ENCODE measurements at regions not wholly inside any gene's neighbourhood (a gene's known extent, or its start where the extent isn't known, plus 50 kb on each side); places are given as distances from the start of the nearest gene placed in this dataset.
A peak's percentile ranks its signal among the peaks of the same experiment; 100 is the strongest.

DNA sequence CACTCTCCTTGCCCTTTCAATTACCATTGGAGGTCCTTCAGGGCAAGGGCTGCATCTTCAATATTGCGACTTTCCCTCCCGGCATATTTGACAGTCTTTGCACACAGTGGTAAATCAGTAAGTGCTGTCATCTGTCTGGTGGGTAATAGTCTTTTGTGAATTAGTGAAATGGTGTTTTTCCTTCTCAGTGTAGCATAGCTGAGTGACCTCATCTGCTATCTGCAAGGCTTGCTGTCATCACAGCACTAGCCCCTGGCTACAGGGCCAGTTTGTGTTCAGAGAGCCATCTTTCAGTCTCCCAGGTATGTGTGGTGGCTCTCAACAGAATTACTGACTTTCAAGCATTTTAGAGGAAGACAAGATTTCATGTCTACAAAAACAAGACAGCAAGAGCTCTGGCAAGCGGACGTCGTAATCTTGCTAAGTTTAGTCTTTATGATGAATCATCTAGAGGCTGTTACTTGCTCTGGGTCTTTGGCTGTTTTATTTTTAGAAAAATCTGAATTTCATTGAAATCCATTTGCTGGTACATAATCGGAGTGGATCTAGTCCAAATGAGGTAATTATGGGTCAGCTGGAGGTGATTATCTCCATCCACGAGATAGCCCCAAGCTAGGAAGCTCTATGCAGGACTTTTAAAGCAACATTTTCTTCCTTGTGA lies 528.9 kb downstream of the EPM2A start:
- no peak overlapping the region for H3K27ac ChIP-seq
- H3K27me3 ChIP-seq: no peaks in the 10 kb centered on the region
- no peaks in the 10 kb centered on the region for H3K9me3 ChIP-seq
- H3K4me1 ChIP-seq: peaks cover 0 to 15% (median 6%) of the 10 kb centered on the region in 4 donors
- no peak overlapping the region for H3K4me3 ChIP-seq
- DNase-seq: no peak
- intact Hi-C loops (cut with DNase I; ENCODE audit: low total_unique reads): no loop called here
- TF ChIP-seq, protein P1, sequence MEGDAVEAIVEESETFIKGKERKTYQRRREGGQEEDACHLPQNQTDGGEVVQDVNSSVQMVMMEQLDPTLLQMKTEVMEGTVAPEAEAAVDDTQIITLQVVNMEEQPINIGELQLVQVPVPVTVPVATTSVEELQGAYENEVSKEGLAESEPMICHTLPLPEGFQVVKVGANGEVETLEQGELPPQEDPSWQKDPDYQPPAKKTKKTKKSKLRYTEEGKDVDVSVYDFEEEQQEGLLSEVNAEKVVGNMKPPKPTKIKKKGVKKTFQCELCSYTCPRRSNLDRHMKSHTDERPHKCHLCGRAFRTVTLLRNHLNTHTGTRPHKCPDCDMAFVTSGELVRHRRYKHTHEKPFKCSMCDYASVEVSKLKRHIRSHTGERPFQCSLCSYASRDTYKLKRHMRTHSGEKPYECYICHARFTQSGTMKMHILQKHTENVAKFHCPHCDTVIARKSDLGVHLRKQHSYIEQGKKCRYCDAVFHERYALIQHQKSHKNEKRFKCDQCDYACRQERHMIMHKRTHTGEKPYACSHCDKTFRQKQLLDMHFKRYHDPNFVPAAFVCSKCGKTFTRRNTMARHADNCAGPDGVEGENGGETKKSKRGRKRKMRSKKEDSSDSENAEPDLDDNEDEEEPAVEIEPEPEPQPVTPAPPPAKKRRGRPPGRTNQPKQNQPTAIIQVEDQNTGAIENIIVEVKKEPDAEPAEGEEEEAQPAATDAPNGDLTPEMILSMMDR (IDR thresholded peaks at IDR 0.05): no peak
- H3K36me3 ChIP-seq: no peaks in the 10 kb centered on the region

- intact Hi-C loops (cut with DNase I; ENCODE audit: low total_unique reads): no loop called here
- Histone ChIP-seq H3K27ac (no peak overlapping the region), H3K36me3 (no peaks in the 10 kb centered on the region), H3K4me3 (no peak overlapping the region), H3K4me1 (peaks cover 0 to 15% (median 6%) of the 10 kb centered on the region in 4 donors), H3K9me3 (no peaks in the 10 kb centered on the region), H3K27me3 (no peaks in the 10 kb centered on the region)
- TF ChIP-seq, protein P1 (IDR thresholded peaks at IDR 0.05): no peak
- no peak for DNase-seq
Observed at GRCh38 chr6:145208474-145208873, 526.8 kb downstream of the EPM2A start.

- Histone ChIP-seq H3K4me3 (no peak overlapping the region), H3K36me3 (no peaks in the 10 kb centered on the region), H3K27me3 (no peaks in the 10 kb centered on the region), H3K4me1 (peaks cover 0 to 15% (median 6%) of the 10 kb centered on the region in 4 donors), H3K27ac (no peak overlapping the region), H3K9me3 (no peaks in the 10 kb centered on the region)
- TF ChIP-seq, protein P1 (IDR thresholded peaks at IDR 0.05): no peak
- intact Hi-C loops (cut with DNase I; ENCODE audit: low total_unique reads): no loop called here
- no peak for DNase-seq
Observed at GRCh38 chr6:145209272-145209671, 526.0 kb downstream of the EPM2A start.

- H3K4me3 ChIP-seq: no peak overlapping the region
- TF ChIP-seq, protein P1 (IDR thresholded peaks at IDR 0.05): no peak
- intact Hi-C loops (cut with DNase I; ENCODE audit: low total_unique reads): no loop called here
- H3K9me3 ChIP-seq: no peaks in the 10 kb centered on the region
- DNase-seq: no peak
- H3K27ac ChIP-seq: no peak overlapping the region
- H3K4me1 ChIP-seq: no peaks in the 10 kb centered on the region
- no peaks in the 10 kb centered on the region for H3K36me3 ChIP-seq
- no peaks in the 10 kb centered on the region for H3K27me3 ChIP-seq
Observed at GRCh38 chr6:145212813-145213212, 522.5 kb downstream of the EPM2A start.

DNA sequence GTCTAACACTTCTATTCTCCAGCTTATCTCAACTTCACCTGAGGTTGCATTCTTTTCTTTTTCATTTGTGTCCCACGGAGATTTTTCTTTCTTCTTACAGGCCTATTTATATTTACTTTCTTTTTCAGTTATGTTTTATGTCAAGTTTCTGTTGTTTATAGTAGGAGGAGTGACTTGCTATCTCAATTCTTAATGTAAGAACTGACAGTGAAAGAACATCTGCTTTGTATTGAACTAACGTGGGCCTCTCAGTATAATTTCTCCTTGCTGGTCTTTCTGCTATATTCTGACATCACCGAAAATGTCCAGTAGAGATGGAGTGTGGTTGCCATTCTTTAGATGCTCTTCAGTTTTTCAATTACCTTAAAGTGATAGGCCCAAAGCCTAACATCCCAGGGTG lies 521.7 kb downstream of the EPM2A start:
- Histone ChIP-seq H3K4me3 (no peak overlapping the region), H3K36me3 (no peaks in the 10 kb centered on the region), H3K4me1 (no peaks in the 10 kb centered on the region), H3K9me3 (no peaks in the 10 kb centered on the region), H3K27me3 (no peaks in the 10 kb centered on the region), H3K27ac (no peak overlapping the region)
- DNase-seq: no peak
- TF ChIP-seq, protein P1 (IDR thresholded peaks at IDR 0.05): no peak
- intact Hi-C loops (cut with DNase I; ENCODE audit: low total_unique reads): no loop called here

GRCh38 chr6:145214570-145214969 lies 520.8 kb downstream of the EPM2A start:
- intact Hi-C loops (cut with DNase I; ENCODE audit: low total_unique reads): no loop called here
- Histone ChIP-seq H3K36me3 (no peaks in the 10 kb centered on the region), H3K27me3 (no peaks in the 10 kb centered on the region), H3K9me3 (no peaks in the 10 kb centered on the region), H3K27ac (no peak overlapping the region), H3K4me1 (no peaks in the 10 kb centered on the region), H3K4me3 (no peak overlapping the region)
- no peak for DNase-seq
- TF ChIP-seq, protein P1 (IDR thresholded peaks at IDR 0.05): peak; percentile 17 to 41

All from tibial artery (tissue), 4 donors.